GM21576 (cell line): ENCODE measurements at regions not wholly inside any gene's neighbourhood (a gene's known extent, or its start where the extent isn't known, plus 50 kb on each side); places are given as distances from the start of the nearest gene placed in this dataset.

Experiments used
- ATAC-seq: cut with Tn5 transposase; IDR thresholded peaks from one replicate; pipeline ENCODE4 v1.9.1; 2021; ENCODE audit warnings: mild to moderate bottlenecking, moderate library complexity; ENCODE audit not compliant: unreplicated experiment

DNA sequence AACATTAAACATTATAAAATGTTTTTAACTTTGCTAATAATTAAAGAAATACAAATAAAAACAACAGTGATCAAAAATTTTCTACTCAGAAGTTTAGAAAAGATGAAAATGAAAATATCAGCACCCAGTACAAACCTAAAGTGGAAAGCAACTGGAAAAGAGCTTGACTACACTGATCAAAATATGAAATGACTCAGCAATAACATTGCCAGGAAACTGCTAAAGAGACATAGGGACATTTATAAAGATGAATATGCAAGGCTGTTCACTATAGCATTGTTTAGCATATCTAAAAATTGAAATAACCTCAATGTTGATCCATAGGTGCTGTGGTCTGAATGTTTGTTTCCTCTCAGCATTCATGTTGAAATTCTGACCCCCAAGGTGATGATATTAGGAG is 88.5 kb upstream of the NOCT start:
- ATAC-seq = no peak

DNA sequence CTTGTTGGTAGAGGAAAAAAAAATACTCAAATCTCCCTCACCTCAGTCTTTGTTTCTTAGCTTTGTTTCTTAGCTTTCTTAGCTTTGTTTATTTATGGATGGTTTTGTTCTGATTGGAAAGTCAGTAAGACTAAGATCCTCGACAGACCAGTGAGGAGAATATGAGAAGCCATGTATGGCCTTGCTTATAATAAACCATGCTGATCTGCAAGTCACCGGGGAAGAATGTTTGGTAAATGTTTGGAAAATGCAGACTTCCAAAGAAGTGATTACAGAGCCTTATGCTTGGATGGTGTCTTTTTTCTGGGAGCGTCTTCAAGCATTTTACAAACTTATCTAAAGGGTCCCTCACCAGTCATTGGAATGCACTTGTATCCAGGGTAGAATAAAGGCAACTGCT is 90.1 kb upstream of the NOCT start:
- ATAC-seq = no peak

DNA sequence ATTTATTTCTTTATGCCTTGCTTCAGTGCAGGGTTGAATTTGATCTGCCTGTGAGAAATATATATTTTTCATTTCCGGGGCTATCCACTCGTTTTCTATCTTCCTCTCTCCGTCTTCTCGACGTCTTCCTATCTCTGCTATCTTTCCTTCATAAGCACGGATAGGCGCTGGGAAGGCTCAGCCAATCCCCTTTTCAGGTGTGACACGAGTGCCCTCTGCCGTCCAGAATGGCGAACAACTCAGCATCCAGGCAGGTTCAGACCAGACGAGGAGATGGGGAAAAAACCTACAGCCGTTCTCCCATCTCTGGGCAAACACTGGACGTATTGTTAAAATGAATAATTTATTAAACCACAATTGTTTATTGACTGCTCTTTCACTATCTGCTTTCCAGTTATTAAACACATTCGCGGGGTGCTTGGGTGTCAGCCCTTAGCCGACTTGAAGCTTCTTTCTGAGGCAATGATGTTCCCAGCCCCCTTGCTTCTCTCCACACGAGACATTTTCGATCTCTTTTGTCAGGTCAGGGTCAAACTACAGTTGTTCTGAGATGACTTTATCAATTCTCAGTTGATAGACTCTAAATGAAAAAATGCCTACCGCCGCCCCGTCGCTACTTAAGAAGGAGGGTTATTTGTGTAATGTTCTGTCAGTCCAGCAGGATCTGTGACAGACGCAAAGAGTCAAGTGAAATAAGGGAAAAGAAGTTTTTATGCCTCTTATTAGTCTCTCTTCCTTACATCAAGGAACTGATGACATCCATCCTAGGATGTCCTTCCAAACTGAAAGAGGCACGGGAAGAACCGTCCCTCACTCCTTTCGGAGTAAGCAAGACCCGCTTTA is 96.3 kb upstream of the NOCT start:
- no peak for ATAC-seq

DNA sequence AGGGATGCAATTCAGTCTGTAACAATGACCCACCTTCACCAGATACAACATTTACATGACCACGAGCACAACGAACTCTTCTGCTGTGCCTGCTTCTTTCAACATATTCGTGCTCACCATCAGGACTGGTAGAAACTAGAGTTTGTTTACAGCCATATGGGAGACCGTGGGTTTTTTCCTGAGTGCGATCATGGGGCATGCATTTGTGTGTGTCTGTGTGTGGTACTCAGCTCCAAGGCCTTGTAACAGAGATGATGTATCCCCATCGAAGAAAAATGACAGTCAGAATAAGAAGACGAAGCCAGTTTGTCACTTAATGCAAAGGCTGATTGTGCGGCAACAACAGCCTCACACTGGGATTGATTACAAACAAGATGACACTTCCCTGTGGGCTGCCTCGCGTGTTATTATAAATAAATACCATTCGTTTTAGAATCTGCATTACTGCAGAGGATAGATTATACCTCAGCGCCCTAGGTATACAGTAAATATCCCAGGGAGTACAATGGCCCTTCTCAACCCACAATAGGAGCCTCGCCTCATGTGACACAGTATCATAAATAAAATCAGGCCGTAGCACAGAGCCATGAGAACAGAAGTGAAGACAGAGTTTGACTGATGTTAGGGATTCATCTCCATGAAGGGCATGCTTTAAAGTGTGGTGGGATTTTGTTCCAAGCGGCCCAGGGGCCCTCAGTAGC is 97.3 kb upstream of the NOCT start:
- no peak for ATAC-seq

DNA sequence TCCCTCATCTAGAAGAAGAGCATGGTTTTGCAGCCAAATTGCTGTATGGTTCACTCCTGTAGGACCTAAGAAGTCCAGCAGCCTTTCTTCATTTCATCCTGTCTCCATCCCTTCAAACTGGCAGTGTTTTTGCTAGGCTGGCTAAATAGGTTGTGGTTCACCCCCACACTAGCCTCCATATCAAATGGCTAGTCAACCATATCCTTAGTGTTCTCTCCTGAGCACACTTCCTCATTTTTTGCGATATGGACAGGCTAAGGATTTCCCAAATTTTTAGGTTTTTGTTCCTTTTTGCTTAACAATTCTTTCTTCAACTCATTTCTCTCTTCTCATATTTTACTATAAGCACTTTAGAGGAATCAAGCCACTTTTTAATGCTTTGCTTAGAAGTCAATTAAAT is 98.8 kb upstream of the NOCT start:
- no peak for ATAC-seq

DNA sequence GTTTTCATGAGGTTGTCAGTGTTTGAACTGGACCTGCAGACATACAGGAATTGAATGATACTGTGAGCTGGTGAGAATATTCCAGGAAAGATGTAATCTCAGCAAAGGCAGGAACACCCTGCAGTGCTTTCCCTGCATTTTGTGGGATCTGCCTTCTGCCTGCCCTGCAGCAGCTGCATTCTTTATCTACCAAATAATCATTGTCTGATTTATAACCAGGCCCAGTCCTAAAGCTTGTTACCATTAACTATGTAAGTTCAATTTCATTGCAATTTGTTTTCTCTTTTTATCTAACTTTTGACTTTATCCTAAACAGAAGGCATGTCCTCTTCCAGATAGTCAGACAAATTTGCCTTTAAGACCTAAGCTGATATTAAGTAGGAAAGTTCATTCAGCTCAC is 99.8 kb upstream of the NOCT start:
- ATAC-seq = no peak

DNA sequence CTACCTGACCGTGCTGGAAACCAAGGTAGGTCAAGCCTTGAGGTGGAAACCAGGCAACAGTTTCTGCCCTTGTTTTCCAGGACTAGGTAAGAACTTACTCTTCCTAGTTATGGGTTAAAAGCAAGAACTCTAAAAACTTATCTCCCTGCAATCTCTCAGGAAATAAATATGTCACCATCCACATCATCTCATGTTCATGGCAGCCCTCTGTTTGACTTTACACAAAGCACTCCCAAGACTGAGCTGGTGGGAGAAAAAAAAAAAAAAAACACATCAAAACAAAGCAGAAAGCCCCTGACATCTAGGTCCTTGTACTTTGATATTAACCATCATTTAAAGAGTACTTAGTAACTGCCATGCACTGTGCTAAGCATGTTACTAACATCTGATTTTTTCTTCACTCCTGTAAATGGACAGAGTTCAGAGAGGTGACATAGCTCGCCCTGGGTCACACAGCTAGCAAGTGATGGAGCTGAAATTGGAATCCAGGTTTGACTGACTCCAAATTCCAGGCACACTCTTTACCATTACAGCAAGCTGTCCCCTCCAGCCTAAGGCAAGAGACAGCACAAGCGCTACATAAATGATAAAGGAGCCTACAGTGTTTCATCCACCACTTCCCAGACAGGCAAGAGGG is 102.8 kb upstream of the NOCT start:
- no peak for ATAC-seq

DNA sequence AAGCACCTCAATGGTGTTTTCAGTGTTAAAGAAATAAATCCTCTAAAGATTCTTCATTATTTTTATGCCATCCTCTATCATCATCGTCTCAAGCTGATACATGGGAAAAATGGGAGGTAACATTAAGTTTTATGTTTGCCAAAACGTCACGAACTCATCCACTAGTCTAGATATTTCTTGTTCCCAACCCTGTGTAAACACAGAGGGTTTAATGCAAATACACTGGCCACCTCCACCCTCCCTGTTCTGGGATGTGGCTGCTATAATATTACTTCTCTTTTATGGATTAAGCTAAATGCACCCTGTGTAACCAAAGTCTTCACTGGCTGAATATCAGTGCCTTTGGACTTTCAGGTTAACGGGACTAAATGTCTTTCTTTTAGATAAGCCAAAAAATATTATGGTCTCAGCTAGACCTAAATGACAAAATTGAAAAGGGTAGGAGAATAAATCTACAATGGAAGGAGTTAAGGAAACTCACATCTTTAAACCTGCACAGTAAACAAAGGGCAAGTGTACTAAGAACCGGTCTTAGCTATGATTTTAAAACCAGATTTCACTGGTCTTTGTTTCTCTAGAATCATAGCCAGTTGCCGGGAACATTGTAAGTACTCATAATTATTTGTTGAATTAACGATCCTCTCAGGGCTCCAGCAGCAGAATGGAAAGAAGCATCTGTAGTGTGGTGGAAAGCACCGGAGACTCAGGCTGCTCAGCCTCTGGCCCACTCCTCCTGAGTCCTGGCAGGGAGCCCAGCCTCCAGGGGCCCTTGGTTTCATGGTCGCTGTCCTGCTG is 103.5 kb upstream of the NOCT start:
- ATAC-seq = no peak

DNA sequence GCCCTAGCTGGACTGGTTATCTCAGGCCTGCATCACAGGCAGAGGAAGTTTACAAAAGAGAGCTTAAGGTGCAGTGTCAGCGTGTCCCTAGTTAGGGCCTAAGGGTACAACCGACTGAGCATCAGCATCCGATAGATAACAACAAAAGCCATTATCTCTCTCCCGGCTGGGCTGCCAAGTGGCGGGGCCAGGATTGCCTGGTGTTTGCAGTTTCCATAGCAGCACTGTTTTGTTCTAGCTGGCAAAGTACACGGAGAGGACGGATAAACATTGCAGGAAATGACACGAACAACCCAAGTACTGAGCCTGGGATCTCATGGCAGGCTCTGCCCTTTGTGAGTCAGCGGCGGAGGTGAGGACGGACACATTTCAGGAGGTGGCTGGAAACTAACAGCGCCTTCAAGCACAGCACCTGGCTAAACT is 104.7 kb upstream of the NOCT start:
- ATAC-seq = no peak

DNA sequence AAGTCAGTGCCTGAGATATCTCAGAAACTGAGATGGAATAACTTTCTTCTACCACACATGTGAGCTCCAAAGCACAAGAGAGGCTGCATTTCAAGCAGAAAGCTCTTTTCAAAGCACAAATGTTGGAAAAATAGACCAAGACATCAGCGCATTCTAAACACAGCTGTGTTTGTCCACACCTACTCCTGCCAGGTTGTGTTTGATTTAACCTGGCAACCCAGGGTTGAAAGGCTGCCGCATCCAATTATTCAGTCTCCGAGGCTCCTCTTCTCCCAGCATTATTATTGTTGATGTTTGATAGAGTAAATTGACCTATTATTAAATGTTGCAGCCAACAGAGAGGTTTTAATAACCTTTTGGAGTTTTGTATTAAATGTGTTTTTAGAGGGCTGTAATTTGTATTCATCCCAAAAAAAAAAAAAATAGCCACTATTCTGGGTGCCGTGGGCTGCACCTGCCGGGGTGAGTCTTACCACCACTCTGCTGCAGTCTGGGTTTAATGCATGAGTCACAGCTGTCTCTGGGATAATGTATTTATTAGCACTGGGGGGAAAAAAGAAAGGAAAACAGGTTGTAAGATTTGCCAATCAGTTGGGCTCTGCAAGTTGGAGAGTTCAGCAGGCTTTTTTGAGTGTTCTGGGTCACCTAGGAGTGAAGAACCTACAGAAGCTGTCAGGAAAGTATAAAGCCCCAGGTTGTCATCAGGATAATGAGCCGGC is 105.2 kb upstream of the NOCT start:
- no peak for ATAC-seq

DNA sequence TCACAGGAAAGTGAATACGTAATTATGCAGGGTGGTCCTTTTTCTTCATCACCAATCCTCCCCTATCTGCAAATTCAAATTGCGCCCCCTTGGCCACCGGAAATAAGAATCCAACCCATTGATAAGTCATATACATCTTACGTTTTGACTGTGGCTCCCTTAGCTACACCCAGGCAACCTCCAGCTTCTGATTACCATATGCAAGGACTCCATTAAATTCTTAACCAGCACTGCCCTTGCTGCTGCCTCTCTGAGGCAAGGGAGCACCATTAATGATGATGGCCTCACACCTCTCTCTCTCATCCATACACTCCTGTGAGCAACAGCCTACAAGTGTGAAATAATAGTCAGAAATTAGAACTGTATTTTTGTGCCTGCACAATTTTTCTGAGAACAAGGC is 106.0 kb upstream of the NOCT start:
- no peak for ATAC-seq

DNA sequence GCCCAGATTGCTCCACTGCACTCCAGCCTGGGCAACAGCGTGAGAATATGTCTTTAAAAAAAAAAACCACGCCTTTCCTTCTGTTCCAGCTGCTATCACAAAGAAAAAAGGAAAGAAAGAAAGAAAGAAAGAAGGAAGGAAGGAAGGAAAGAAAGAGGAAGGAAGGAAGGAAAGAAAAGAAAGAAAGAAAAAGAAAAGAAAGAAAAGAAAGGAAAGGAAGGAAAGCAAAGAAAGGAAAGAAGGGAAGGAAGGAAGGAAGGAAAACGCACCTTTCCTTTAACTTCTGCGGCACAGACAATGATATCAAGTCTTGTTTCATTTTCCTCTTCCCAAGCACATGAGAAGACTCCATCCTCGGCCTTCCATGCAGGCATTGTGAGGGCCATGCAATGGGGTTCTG is 107.4 kb upstream of the NOCT start:
- no peak for ATAC-seq

DNA sequence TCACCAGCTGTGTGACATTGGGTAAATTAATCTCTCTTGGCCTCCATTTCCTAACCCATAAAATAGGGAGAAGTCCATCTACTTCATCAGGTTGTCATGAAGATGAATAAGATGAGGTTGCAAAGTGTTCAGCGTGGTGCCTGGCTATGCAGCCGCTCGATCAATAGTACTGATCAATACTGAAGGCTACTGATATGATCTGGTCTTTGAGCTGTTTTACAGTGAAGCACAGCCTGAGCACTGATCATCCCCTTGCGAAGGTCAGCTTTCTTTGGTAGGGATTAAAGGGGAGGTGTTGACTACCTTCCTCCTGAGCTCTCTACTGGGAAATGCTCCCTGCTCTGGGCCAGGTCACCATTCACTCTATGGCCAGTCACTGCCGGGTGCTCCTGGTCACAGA is 108.4 kb upstream of the NOCT start:
- no peak for ATAC-seq

DNA sequence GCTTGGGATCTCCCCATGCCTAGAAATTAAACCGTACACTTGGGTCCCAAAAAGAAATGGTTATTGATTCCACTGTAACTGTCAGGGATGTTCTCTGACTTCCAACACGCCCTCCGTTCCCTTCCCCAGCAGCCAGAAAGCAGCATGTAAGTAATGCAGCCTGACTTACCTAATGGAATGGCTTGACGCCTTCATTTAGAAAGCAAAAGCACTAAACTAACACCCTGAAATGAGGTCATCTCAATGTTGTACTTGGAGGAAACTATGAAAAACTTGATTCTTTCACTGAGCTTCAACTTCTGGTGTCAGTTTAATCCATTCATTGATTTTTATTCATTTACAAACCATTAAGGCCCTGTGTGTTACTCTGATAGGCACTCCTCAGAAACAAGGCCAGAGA is 110.8 kb upstream of the NOCT start:
- ATAC-seq = no peak

DNA sequence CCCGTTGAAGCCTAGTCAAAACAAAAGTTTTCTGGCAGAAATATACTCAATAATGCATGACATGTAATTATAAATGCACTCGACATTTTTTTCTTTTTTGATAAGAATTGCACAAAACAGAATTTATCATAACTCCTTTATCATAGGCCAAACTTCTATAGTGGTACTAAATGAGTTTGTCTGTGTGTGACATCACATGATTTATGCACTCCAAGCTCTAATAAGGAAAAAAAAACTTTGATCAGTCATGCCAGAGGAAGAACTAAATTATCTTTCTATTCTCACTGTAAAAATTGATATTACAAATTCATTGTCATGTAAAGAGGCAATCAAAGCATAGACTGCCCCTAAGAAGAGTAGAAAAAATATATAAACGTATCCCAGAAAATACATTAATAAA is 112.4 kb upstream of the NOCT start:
- ATAC-seq = no peak

DNA sequence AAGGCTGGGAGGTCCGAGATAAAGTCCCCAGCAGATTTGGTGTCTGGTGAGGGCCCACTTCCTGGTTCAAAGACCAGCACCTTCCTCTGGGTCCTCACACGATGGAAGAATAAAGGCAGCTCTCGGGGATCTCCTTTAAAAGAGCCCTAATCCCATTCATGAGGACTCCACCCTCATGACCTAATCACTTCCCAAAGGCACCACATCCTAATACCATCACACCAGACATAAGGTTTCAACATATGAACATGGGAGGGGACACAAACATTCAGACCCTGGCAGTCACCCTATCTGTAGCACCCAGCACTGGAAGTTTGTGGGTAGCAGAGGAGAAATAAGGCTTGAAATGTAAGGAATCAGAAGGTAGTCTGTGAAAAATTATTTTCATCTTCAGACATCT is 112.9 kb upstream of the NOCT start:
- no peak for ATAC-seq

DNA sequence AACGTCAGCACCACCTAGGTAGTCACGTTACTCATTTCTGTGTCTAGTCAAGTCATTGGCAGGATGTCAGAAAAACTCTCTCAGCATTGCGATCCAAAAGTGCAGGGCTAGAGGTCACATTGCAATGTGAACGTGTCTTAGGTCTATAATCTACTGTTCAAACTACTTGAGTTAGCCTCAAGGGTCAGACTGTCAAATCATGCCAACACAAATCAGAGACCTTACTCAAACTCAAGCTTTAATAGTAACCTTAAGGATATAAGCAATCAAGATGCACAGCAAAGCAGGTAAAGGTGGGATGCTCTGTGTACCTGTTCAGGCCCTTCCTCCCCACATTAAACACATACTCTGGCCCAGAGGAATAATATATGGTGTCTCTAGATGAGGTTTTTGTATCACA is 114.4 kb upstream of the NOCT start:
- ATAC-seq = no peak

DNA sequence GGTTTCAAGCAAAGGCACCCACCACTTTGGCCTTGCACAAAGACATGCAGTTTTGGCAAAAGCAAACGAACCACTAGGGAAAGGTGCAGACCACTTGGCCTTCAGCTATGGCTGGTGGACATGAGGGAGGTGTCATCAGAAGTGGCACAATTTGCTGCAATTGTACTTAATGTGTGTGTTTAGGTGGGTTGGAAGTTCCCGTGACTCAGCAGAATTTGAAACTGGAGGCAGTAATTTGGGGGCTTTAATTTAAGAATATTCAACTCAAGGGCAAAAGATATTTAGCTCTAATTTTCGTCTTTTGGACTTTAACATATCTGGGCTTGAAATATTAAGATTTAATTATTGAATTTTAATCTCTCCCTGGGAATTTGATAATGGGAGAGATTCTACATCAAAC is 115.6 kb upstream of the NOCT start:
- ATAC-seq = no peak

DNA sequence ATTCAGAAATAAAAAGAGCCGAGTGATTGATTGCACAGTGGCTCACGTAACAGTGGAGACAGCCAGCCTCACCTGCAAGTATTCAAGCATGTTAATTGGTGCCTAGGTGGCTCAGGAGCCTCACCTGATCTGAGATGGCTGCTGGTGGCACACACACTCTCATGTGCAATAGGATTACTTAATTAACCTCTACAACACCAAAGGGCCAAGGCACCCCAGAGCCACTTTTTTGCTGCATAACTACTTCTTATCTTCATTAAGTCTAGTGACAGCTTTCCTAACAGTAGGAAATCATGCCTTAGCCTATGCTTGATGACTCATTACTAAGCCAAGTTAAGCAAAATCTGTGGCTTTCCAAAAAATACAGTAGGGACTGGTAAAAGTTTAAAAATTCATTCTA is 117.3 kb upstream of the NOCT start:
- no peak for ATAC-seq

DNA sequence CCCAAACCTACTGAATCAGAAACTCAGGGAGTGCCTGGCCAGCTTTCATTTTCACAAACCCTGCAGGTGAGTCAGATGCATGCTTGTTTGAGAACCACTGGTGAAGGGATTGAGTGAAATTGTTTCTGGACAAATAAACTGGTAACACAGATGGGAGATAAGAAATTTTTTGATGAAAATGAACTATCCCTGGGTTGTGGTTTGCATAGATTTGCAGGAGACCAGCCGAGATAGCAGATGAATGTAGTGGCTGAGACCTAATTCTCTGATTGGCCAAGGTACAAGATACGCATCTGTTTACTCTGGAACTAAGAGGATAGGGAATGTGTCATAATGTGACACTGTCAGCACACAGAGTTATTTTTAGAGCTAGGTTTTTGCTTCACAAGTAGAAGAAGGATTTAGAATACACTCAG is 117.8 kb upstream of the NOCT start:
- ATAC-seq = no peak

DNA sequence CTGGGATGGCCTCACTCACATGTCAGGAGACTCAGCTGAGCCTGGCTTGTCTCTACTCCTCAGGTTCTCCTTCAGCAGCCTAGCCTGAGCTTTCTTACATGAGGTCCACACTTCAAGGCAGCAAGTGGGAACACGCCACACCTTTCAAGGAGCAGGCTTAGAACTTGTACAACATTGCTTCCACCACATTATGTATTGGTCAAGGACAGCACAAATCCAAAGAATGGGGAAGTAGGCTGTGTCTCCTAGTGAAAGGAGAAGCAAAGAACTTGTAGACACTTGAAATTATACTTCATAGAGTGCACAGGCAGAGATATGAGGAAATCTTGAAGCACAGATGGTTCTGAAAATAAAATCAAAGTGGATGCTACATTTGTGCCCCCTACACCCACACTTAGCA is 120.9 kb upstream of the NOCT start:
- no peak for ATAC-seq
